Chondrocyte (in vitro differentiated cells): ENCODE measurements at regions not wholly inside any gene's neighbourhood (a gene's known extent, or its start where the extent isn't known, plus 50 kb on each side); places are given as distances from the start of the nearest gene placed in this dataset.

ENCODE experiments used
- DNase-seq: peaks from one replicate; pipeline ENCODE4 v3.0.0; 2021; ENCODE audit warnings: mixed read lengths, low spot score
- H3K27ac Mint-ChIP-seq: one replicate; pipeline ENCODE4 v1.8.0; 2021; ENCODE audit warnings: mild to moderate bottlenecking, moderate library complexity, mixed read lengths; ENCODE audit not compliant: unreplicated experiment
- H3K27me3 Mint-ChIP-seq: 2 replicates; pipeline ENCODE4 v1.8.0; 2021; ENCODE audit warnings: low read depth, mixed read lengths
- H3K36me3 Mint-ChIP-seq: 2 replicates; pipeline ENCODE4 v1.8.0; 2021; ENCODE audit warnings: low read depth, mixed read lengths
- H3K4me1 Mint-ChIP-seq: 2 replicates; pipeline ENCODE4 v1.8.0; 2021; ENCODE audit warnings: low read depth, mild to moderate bottlenecking, mixed read lengths
- H3K4me3 Mint-ChIP-seq: one replicate; pipeline ENCODE4 v1.8.0; 2021; ENCODE audit warnings: mild to moderate bottlenecking, moderate library complexity, mixed read lengths; ENCODE audit not compliant: unreplicated experiment
- H3K9me3 Mint-ChIP-seq: 2 replicates; pipeline ENCODE4 v1.8.0; 2021; ENCODE audit warnings: low read depth, mixed read lengths
- CTCF ChIP-seq: fragments of 200-600 bp; sonication (generic); IDR thresholded peaks from 2 replicates; pipeline ENCODE4 v1.5.0; 2021; ENCODE audit warnings: antibody characterized with exemption, mild to moderate bottlenecking, moderate library complexity

- no peak overlapping the region for H3K4me3 Mint-ChIP-seq
- no peak for DNase-seq
- H3K4me1 Mint-ChIP-seq: peaks cover 46% of the 10 kb centered on the region
- H3K27me3 Mint-ChIP-seq: no peaks in the 10 kb centered on the region
- H3K27ac Mint-ChIP-seq: no peak overlapping the region
- TF ChIP-seq CTCF: no peak
- peaks cover 6% of the 10 kb centered on the region for H3K9me3 Mint-ChIP-seq
- H3K36me3 Mint-ChIP-seq: peaks cover 2% of the 10 kb centered on the region
These were observed 226.0 kb downstream of the MIAT start for GRCh38 chr22:26883393-26883792.

DNA sequence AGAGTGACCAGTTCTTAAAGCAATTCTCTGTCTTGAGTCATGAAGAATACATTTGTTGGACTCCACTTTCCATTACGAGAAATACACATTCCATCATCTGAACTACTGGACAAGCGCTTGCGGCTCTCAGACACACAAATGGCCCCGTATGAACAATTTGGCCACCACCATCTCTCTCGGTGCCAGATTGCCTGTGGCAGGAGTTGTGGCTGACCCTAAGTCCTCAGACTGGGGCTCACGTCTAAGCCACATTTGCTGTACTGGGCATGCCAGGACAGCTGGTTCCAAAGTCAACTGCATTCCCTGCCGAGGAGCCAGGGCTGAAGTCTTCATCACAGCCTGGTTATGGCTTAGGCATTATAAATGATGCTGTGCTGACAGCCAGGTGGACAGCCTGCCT, 227.5 kb downstream of the MIAT start:
- Mint-ChIP-seq H3K4me1 (peaks cover 58% of the 10 kb centered on the region), H3K27ac (peak overlapping the region; percentile 55), H3K27me3 (no peaks in the 10 kb centered on the region), H3K4me3 (no peak overlapping the region), H3K36me3 (peaks cover 2% of the 10 kb centered on the region), H3K9me3 (peaks cover 6% of the 10 kb centered on the region)
- TF ChIP-seq CTCF: no peak
- no peak for DNase-seq

- no peaks in the 10 kb centered on the region for H3K27me3 Mint-ChIP-seq
- peaks cover 6% of the 10 kb centered on the region for H3K9me3 Mint-ChIP-seq
- DNase-seq: no peak
- peaks cover 61% of the 10 kb centered on the region for H3K4me1 Mint-ChIP-seq
- H3K4me3 Mint-ChIP-seq: no peak overlapping the region
- TF ChIP-seq CTCF: no peak
- H3K27ac Mint-ChIP-seq: peak overlapping the region; percentile 91
- H3K36me3 Mint-ChIP-seq: peaks cover 2% of the 10 kb centered on the region
These were observed 228.3 kb downstream of the MIAT start for GRCh38 chr22:26885441-26886261.

- H3K4me3 Mint-ChIP-seq: peak overlapping the region; percentile 44
- peaks cover 69% of the 10 kb centered on the region for H3K4me1 Mint-ChIP-seq
- no peak for TF ChIP-seq CTCF
- H3K27ac Mint-ChIP-seq: peak overlapping the region; percentile 91
- no peak for DNase-seq
- peaks cover 6% of the 10 kb centered on the region for H3K9me3 Mint-ChIP-seq
- H3K27me3 Mint-ChIP-seq: no peaks in the 10 kb centered on the region
- H3K36me3 Mint-ChIP-seq: peaks cover 2% of the 10 kb centered on the region
These were observed 230.1 kb downstream of the MIAT start for GRCh38 chr22:26887456-26887855.

- Mint-ChIP-seq H3K27ac (peak overlapping the region; percentile 91), H3K4me1 (peaks cover 74% of the 10 kb centered on the region)
These were observed 230.5 kb downstream of the MIAT start for GRCh38 chr22:26887916-26888315.

More at GRCh38 chr22:26887916-26888315, 230.5 kb downstream of the MIAT start:
- peaks cover 2% of the 10 kb centered on the region for H3K36me3 Mint-ChIP-seq
- DNase-seq: no peak
- H3K9me3 Mint-ChIP-seq: peaks cover 6% of the 10 kb centered on the region
- TF ChIP-seq CTCF: no peak
- no peak overlapping the region for H3K4me3 Mint-ChIP-seq
- no peaks in the 10 kb centered on the region for H3K27me3 Mint-ChIP-seq
